Right atrium auricular region (tissue), 2 donors: ENCODE measurements at regions not wholly inside any gene's neighbourhood (a gene's known extent, or its start where the extent isn't known, plus 50 kb on each side); places are given as distances from the start of the nearest gene placed in this dataset.

ENCODE experiments used
- DNase-seq: peaks from one replicate; pipeline ENCODE4 v3.0.0-alpha.2; 2019; ENCODE audit warnings: low spot score
- H3K27ac ChIP-seq, 2 donors: fragments of 200-600 bp; sonication (generic); 1 replicate in 1 of 2; 2 replicates in 1 of 2; pipeline ENCODE4 v1.5.1; 2016 to 2019
- H3K27me3 ChIP-seq, 2 donors: fragments of 200-600 bp; sonication (generic); one replicate each; pipeline versions ENCODE4 v1.5.1 to v1.6.0; 2017 to 2019
- H3K36me3 ChIP-seq: fragments of 200-600 bp; sonication (generic); one replicate; pipeline ENCODE4 v1.5.1; 2016
- H3K4me1 ChIP-seq, 2 donors: fragments of 200-600 bp; sonication (generic); one replicate each; pipeline versions ENCODE4 v1.5.1 to v1.6.0; 2017 to 2019
- H3K4me3 ChIP-seq, 2 donors: fragments of 200-600 bp; sonication (generic); 1 replicate in 1 of 2; 2 replicates in 1 of 2; pipeline ENCODE4 v1.5.1; 2017 to 2019; ENCODE audit warnings: mild to moderate bottlenecking in 1 of 2, moderate library complexity in 1 of 2
- H3K9me3 ChIP-seq, 2 donors: fragments of 200-600 bp; sonication (generic); one replicate each; pipeline ENCODE4 v1.5.1; 2019
- TF ChIP-seq, protein P1 (sequence below), 2 donors: fragments of 200-600 bp; sonication (generic); IDR thresholded peaks; one replicate each; pipeline ENCODE4 v1.5.1; 2019; ENCODE audit warnings: antibody characterized with exemption in 2 of 2

DNA sequence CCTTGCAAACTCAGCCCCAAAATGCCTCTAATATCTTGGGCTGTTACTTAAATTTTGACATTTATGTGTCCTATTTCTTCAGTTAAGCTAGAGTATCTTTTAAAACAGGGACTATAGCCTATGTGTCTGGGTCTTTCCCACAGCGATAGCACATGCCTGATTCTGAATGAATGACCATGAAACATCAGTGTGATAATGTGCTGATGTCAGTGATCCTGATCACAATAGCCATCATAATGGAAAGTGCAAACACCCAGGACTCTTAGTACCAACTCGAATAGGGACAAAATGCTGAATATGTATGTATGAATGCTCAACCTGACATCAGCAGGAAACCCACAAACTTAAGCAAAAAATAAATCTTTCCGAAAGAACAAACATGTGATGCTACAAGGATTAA lies 537.4 kb downstream of the IGSF11 start:
- DNase-seq = no peak

DNA sequence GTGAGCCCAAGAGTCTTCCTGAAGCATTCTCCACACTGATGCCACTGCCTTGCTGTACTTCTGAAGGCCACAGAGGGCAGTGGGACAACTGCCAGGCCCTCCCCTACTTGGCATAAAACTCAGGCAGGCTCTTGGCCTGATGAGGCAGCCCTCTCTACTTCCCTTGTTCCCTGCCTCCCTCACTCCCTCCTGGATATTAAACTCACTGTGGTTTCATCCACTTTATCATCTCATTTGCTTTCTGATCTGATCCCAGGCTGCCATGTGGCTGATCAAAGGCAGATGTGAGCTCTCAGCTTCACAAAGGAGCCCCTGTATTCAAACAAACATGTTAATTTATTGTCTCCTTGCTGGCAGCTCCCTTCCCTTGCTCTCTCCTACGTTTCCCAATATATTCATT lies 533.5 kb downstream of the IGSF11 start:
- TF ChIP-seq, protein P1, sequence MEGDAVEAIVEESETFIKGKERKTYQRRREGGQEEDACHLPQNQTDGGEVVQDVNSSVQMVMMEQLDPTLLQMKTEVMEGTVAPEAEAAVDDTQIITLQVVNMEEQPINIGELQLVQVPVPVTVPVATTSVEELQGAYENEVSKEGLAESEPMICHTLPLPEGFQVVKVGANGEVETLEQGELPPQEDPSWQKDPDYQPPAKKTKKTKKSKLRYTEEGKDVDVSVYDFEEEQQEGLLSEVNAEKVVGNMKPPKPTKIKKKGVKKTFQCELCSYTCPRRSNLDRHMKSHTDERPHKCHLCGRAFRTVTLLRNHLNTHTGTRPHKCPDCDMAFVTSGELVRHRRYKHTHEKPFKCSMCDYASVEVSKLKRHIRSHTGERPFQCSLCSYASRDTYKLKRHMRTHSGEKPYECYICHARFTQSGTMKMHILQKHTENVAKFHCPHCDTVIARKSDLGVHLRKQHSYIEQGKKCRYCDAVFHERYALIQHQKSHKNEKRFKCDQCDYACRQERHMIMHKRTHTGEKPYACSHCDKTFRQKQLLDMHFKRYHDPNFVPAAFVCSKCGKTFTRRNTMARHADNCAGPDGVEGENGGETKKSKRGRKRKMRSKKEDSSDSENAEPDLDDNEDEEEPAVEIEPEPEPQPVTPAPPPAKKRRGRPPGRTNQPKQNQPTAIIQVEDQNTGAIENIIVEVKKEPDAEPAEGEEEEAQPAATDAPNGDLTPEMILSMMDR (IDR thresholded peaks at IDR 0.05) = no peak
- Histone ChIP-seq H3K27ac (no peak overlapping the region), H3K9me3 (no peaks in the 10 kb centered on the region), H3K4me3 (no peak overlapping the region), H3K4me1 (no peaks in the 10 kb centered on the region), H3K27me3 (no peaks in the 10 kb centered on the region), H3K36me3 (no peaks in the 10 kb centered on the region)
- DNase-seq = no peak

More for the DNA sequence above, 537.4 kb downstream of the IGSF11 start:
- Histone ChIP-seq H3K36me3 (no peaks in the 10 kb centered on the region), H3K27me3 (no peaks in the 10 kb centered on the region), H3K9me3 (no peaks in the 10 kb centered on the region), H3K4me3 (no peak overlapping the region), H3K27ac (no peak overlapping the region), H3K4me1 (no peaks in the 10 kb centered on the region)
- TF ChIP-seq, protein P1 (IDR thresholded peaks at IDR 0.05) = no peak

DNA sequence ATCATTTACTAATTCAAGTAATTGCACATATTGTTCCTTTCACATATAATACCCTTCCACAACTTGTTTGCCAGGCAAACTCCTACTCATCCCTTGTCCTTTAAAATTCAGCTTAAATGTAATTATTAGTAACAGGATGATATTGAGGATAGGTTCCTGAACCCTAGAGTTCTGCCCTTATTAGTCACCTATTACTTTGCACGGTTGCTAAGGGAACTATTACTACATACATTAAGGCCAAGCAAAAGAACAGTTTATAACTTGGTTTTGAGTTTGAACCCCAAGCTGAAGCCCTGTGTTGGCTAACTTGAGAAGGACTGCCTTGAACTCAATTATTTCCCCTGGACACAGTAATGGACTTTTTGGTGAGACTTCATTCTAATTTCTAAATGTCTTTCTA lies 529.7 kb downstream of the IGSF11 start:
- Histone ChIP-seq H3K4me1 (no peaks in the 10 kb centered on the region), H3K4me3 (no peak overlapping the region), H3K9me3 (no peaks in the 10 kb centered on the region), H3K27me3 (no peaks in the 10 kb centered on the region), H3K36me3 (no peaks in the 10 kb centered on the region), H3K27ac (no peak overlapping the region)
- TF ChIP-seq, protein P1 (IDR thresholded peaks at IDR 0.05) = no peak
- no peak for DNase-seq

- H3K4me1 ChIP-seq = no peaks in the 10 kb centered on the region
Measured at GRCh38 chr3:118505784-118506183, 528.9 kb downstream of the IGSF11 start.

DNA sequence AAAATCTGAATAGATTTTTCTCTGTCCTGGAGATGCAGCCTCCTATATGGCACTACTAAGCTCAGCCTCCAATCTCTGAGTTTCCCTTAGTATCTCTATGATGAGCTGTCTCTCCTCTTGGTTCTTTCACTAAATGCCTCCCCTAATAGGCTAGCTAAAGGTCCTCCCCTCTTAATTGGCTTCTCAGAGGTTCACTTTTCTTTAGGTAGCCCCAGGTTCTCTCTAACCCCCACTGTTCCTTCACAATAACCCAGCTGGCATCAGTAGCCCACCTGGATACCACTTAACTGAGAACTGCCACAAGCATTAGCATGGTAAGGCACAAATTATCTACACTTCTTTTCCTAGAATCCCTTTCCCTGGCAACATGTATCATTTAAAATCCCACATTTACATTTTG lies 523.2 kb downstream of the IGSF11 start:
- no peak for DNase-seq
- no peak overlapping the region for H3K4me3 ChIP-seq
- H3K27ac ChIP-seq = no peak overlapping the region
- no peaks in the 10 kb centered on the region for H3K9me3 ChIP-seq
- H3K4me1 ChIP-seq = no peaks in the 10 kb centered on the region
- H3K36me3 ChIP-seq = no peaks in the 10 kb centered on the region
- H3K27me3 ChIP-seq = no peaks in the 10 kb centered on the region
- TF ChIP-seq, protein P1 (IDR thresholded peaks at IDR 0.05) = no peak

More at GRCh38 chr3:118505784-118506183, 528.9 kb downstream of the IGSF11 start:
- Histone ChIP-seq H3K36me3 (no peaks in the 10 kb centered on the region), H3K27me3 (no peaks in the 10 kb centered on the region), H3K4me3 (no peak overlapping the region), H3K9me3 (no peaks in the 10 kb centered on the region), H3K27ac (no peak overlapping the region)
- TF ChIP-seq, protein P1 (IDR thresholded peaks at IDR 0.05) = no peak
- no peak for DNase-seq

- no peak for DNase-seq
- TF ChIP-seq, protein P1 (IDR thresholded peaks at IDR 0.05) = no peak
- Histone ChIP-seq H3K9me3 (no peaks in the 10 kb centered on the region), H3K4me1 (no peaks in the 10 kb centered on the region), H3K4me3 (no peak overlapping the region), H3K36me3 (no peaks in the 10 kb centered on the region), H3K27me3 (no peaks in the 10 kb centered on the region), H3K27ac (no peak overlapping the region)
Measured at GRCh38 chr3:118512301-118512700, 522.3 kb downstream of the IGSF11 start.
